ENCODE measurements at regions not wholly inside any gene's neighbourhood (a gene's known extent, or its start where the extent isn't known, plus 50 kb on each side); places are given as distances from the start of the nearest gene placed in this dataset.

DNA sequence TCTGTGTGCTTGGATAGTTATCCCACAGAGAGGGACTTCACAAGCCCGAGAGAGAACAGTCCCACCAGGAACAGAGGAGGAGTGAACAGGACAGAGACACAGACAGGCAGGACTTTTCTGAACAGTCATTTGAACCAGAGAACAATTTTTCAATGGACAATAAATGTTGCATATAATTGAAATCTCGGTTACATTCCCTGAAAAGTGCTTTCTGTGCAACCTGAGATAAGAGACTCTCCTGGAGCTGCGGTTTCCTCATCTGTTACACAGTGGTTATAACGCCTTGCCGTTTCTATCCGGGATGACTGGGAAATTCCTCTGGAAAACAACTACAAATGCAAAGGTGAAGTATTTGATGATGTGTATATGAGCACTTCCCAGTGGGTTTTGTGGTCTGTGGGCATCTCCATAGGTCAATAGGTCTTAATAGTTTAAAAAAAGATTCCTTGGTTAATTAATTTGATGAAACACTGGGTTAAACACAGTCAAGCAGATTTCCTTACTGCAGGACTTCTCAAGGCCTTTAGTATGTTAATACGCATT is 87.2 kb upstream of the HPCAL1 start:
- TF ChIP-seq, protein P1, sequence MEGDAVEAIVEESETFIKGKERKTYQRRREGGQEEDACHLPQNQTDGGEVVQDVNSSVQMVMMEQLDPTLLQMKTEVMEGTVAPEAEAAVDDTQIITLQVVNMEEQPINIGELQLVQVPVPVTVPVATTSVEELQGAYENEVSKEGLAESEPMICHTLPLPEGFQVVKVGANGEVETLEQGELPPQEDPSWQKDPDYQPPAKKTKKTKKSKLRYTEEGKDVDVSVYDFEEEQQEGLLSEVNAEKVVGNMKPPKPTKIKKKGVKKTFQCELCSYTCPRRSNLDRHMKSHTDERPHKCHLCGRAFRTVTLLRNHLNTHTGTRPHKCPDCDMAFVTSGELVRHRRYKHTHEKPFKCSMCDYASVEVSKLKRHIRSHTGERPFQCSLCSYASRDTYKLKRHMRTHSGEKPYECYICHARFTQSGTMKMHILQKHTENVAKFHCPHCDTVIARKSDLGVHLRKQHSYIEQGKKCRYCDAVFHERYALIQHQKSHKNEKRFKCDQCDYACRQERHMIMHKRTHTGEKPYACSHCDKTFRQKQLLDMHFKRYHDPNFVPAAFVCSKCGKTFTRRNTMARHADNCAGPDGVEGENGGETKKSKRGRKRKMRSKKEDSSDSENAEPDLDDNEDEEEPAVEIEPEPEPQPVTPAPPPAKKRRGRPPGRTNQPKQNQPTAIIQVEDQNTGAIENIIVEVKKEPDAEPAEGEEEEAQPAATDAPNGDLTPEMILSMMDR (IDR thresholded peaks at IDR 0.05) = no peak
- Mint-ChIP-seq H3K4me1 (ENCODE audit: low read depth) (no peaks in the 10 kb centered on the region), H3K27ac (no peak overlapping the region), H3K9me3 (no peaks in the 10 kb centered on the region), H3K27me3 (no peaks in the 10 kb centered on the region), H3K4me3 (no peak overlapping the region), H3K36me3 (ENCODE audit: low read depth) (no peaks in the 10 kb centered on the region)
- no peak for ATAC-seq
- intact Hi-C loops (cut with micrococcal nuclease) = no loop called here
- DNase-seq = no peak
- ChIA-PET CTCF (no interaction called here), POLR2A (no interaction called here)

DNA sequence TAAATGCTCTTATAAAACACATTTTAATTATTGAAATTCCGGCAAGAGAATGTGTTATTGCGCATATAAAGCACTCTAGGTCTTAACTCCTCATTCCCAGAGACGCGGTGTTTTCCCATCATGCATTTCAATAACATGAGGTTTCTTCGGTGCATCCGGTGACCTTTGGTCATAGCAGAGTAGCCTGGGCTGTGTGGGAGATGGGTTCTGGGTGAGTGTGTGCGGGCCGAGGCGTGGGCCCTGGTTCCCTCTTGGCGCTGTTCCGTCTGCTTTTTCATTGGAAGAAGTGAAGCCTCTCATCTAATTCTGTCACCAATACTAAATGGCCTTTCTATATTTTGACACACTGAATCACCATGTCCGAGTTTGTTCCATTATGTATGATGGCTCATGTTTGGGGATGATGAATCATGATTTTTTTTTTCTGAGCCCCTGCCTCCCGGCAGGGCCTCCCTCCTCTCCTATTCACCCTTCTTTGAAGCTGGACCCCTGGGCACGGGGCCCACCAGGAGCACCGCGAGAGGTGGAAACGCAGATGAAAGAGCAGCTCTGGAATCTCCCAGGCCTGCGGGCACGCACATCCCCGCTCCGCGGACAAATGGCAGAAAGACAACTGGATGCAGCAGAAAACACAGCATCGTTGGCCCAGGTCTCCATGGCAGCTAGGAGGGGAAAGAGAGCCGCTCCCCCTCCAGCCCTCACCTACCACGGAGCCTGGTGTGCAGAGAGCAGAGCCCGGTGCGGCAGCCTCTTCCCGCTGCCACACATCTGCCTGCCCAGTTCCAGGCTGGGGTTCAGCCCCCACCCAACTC is 85.8 kb upstream of the HPCAL1 start:
- intact Hi-C loops (cut with micrococcal nuclease) = no loop called here
- no peak for DNase-seq
- ChIA-PET CTCF (no interaction called here), POLR2A (no interaction called here)
- ATAC-seq = no peak
- H3K27ac Mint-ChIP-seq = no peak overlapping the region
- H3K4me3 Mint-ChIP-seq = no peak overlapping the region
- H3K27me3 Mint-ChIP-seq = no peaks in the 10 kb centered on the region
- TF ChIP-seq, protein P1 (IDR thresholded peaks at IDR 0.05) = no peak
- H3K9me3 Mint-ChIP-seq = no peaks in the 10 kb centered on the region
- no peaks in the 10 kb centered on the region for H3K36me3 Mint-ChIP-seq (ENCODE audit: low read depth)
- no peaks in the 10 kb centered on the region for H3K4me1 Mint-ChIP-seq (ENCODE audit: low read depth)

DNA sequence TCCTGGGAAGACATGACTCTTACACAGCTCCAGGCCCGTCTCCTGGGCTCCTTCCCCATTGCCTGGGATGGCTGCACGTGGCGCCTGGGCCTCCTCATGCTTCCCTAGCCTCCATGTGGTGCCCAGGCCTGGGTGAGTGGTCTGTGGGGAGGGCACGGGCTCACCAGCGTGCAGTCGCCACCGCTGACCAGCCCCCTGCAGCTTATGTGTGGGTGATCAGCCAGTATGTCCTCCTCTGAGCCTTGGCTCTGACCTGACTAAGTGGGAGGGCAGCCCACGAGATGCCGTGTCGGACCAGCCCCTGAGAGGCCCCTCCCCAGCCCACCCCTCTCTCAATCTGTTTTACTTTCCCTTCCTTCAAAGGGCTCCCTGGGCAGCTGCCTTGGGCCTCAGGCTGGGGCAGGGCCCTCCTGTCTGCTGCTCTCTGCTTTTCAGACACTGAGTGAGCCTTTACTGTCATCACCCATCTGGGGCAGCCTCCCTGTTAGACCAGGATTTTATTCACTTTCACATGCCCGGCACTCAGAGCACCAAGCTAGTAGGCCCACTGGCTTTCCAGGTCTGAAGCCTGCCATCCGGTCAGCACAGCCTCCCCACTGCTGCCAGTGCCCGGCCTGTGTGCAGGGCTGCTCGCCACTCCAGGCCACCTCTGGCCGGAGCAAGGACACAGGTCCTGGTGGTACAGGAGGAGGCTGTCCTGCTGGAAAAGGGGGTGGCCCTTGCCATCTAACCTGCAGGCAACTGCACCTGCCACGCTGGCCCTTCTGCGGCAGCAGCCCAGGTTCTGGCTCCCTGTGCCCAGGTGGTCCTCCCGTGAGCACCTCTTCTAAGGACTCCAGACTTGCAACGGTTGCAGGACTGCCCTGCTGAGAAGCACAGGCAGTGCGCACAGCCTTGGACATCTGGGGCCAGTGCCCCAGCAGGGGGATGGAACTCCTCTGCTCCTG is 84.9 kb upstream of the HPCAL1 start:
- no peak for ATAC-seq
- ChIA-PET POLR2A (interaction anchor here (1.4 kb wide), 1 partner anchor 14 kb away, joined by 3 read pairs; no protein-coding TSS in a partner anchor), CTCF (no interaction called here)
- DNase-seq = no peak
- no peak overlapping the region for H3K4me3 Mint-ChIP-seq
- H3K36me3 Mint-ChIP-seq (ENCODE audit: low read depth) = no peaks in the 10 kb centered on the region
- no peaks in the 10 kb centered on the region for H3K9me3 Mint-ChIP-seq
- no peak overlapping the region for H3K27ac Mint-ChIP-seq
- H3K27me3 Mint-ChIP-seq = no peaks in the 10 kb centered on the region
- H3K4me1 Mint-ChIP-seq (ENCODE audit: low read depth) = peaks cover 2% of the 10 kb centered on the region
- intact Hi-C loops (cut with micrococcal nuclease) = no loop called here
- TF ChIP-seq, protein P1 (IDR thresholded peaks at IDR 0.05) = no peak

DNA sequence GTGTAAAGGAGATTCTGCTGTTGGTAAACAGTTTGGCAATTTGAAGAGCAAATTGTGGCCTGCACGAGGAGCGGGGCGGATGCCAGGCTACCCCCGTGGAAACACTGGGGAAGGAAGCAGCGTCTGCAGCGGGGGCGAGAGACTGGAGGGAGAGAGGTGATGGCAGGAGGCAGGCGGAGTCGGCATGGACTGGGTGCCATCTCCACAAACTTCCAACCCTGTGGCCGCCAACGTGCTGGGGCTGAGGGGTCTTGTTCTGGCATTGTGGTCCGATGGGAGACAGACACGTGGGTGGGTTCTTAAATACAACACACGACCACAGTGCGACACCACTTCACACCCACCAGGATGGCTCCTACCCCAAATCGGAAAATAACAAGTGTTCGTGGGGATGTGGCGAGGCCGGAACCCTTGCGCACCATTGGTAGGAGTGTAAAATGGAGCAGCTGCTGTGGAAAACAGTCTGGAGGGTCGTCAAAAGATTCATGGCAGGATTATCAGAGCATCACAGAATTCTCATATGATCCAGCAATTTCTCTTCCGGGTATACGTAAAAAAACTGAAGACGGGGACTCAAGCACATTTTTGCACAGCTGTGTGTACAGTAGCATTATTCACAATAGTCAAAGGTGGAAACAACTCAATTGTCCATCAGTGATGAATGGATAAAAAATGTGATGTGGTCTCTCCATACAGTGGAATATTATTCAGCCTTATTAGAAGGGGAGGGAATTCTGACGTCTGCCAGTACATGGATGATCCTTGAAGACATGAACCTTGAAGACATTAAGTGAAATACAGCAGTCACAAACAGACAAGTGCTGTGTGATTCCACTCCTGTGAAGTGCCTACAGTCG is 82.4 kb upstream of the HPCAL1 start:
- POLR2A ChIA-PET = no interaction called here
- Mint-ChIP-seq H3K4me3 (no peak overlapping the region), H3K4me1 (ENCODE audit: low read depth) (peaks cover 5% of the 10 kb centered on the region), H3K27me3 (no peaks in the 10 kb centered on the region), H3K36me3 (ENCODE audit: low read depth) (no peaks in the 10 kb centered on the region), H3K27ac (no peak overlapping the region), H3K9me3 (no peaks in the 10 kb centered on the region)
- TF ChIP-seq, protein P1 (IDR thresholded peaks at IDR 0.05) = no peak
- CTCF ChIA-PET = no interaction called here
- intact Hi-C loops (cut with micrococcal nuclease) = no loop called here
- DNase-seq = no peak
- no peak for ATAC-seq
